Stimulated activated CD4-positive, alpha-beta T cell treated with anti-CD3 and anti-CD28 coated beads, Interleukin-1b, Interleukin-23, amount 100 ng/mL, for 1 hour (primary cell): ENCODE measurements at regions not wholly inside any gene's neighbourhood (a gene's known extent, or its start where the extent isn't known, plus 50 kb on each side); places are given as distances from the start of the nearest gene placed in this dataset.

Source experiments
- DNase-seq, 2 donors: peaks; one replicate each; pipeline ENCODE4 v3.0.0-alpha.2; 2020; ENCODE audit warnings: low read depth in 2 of 2

GRCh38 chr10:123557366-123558108, 108.6 kb upstream of the GPR26 start:
- DNase-seq, result no peak

GRCh38 chr10:123558651-123559050, 107.5 kb upstream of the GPR26 start:
- no peak for DNase-seq

- DNase-seq, result peak; percentile 32 to 48
Measured at GRCh38 chr10:123559066-123559822, 106.9 kb upstream of the GPR26 start.

- no peak for DNase-seq
Measured at GRCh38 chr10:123559823-123560092, 106.4 kb upstream of the GPR26 start.

GRCh38 chr10:123560301-123561140, 105.6 kb upstream of the GPR26 start:
- no peak for DNase-seq

GRCh38 chr10:123561141-123561440, 105.1 kb upstream of the GPR26 start:
- DNase-seq, result no peak

GRCh38 chr10:123562387-123562786, 103.8 kb upstream of the GPR26 start:
- DNase-seq, result no peak

- no peak for DNase-seq
Measured at GRCh38 chr10:123562811-123563580, 103.2 kb upstream of the GPR26 start.

GRCh38 chr10:123563581-123563855, 102.6 kb upstream of the GPR26 start:
- no peak for DNase-seq

GRCh38 chr10:123563994-123564393, 102.2 kb upstream of the GPR26 start:
- no peak for DNase-seq

- no peak for DNase-seq
Measured at GRCh38 chr10:123564631-123565030, 101.5 kb upstream of the GPR26 start.

- no peak for DNase-seq
Measured at GRCh38 chr10:123565691-123566660, 100.2 kb upstream of the GPR26 start.

- DNase-seq, result no peak
Measured at GRCh38 chr10:123567984-123568739, 98.0 kb upstream of the GPR26 start.

GRCh38 chr10:123568751-123569150, 97.4 kb upstream of the GPR26 start:
- DNase-seq, result no peak

GRCh38 chr10:123569436-123570035, 96.6 kb upstream of the GPR26 start:
- DNase-seq, result no peak

GRCh38 chr10:123570051-123570897, 95.9 kb upstream of the GPR26 start:
- no peak for DNase-seq

- no peak for DNase-seq
Measured at GRCh38 chr10:123570898-123571515, 95.1 kb upstream of the GPR26 start.

- DNase-seq, result no peak
Measured at GRCh38 chr10:123571978-123572377, 94.2 kb upstream of the GPR26 start.
